Activated naive CD4-positive, alpha-beta T cell treated with anti-CD3 and anti-CD28 coated beads for 36 hours (primary cell): ENCODE measurements at regions not wholly inside any gene's neighbourhood (a gene's known extent, or its start where the extent isn't known, plus 50 kb on each side); places are given as distances from the start of the nearest gene placed in this dataset.
"Not testable (repeated sequence)": the region's sequence is repeated elsewhere in the genome, so short reads cannot be mapped to it uniquely, and the experiment has no call there.

Experiments used
- CTCF ChIA-PET: fragments of 350-600 bp; sonication (Branson Sonifier 250); formaldehyde crosslinking; loops from one replicate; lab custom pipeline; 2021; ENCODE audit warnings: antibody characterized with exemption; lab: Charles Lee
- DNase-seq: peaks from one replicate; pipeline ENCODE4 v3.0.0-alpha.2; 2020
- H3K27ac Mint-ChIP-seq: one replicate; pipeline ENCODE4 v1.8.0; 2021; ENCODE audit warnings: mild to moderate bottlenecking, mixed read lengths
- H3K27me3 Mint-ChIP-seq: one replicate; pipeline ENCODE4 v1.8.0; 2021; ENCODE audit warnings: low read depth, mixed read lengths
- H3K36me3 Mint-ChIP-seq: one replicate; pipeline ENCODE4 v1.8.0; 2021; ENCODE audit warnings: low read depth, mixed read lengths
- H3K4me1 Mint-ChIP-seq: one replicate; pipeline ENCODE4 v1.8.0; 2021; ENCODE audit warnings: low read depth, mixed read lengths
- H3K4me3 Mint-ChIP-seq: one replicate; pipeline ENCODE4 v1.8.0; 2021; ENCODE audit warnings: mild to moderate bottlenecking, moderate library complexity, mixed read lengths
- H3K9me3 Mint-ChIP-seq: one replicate; pipeline ENCODE4 v1.8.0; 2021; ENCODE audit warnings: mixed read lengths
- intact Hi-C: fragments of 100-400 bp; cut with micrococcal nuclease; formaldehyde crosslinking; loops from one replicate; pipeline ENCODE4 v1.15.1; 2023

- DNase-seq = no peak
- intact Hi-C loops = no loop called here
- Mint-ChIP-seq H3K9me3 (no peaks in the 10 kb centered on the region), H3K27me3 (no peaks in the 10 kb centered on the region), H3K27ac (no peak overlapping the region), H3K36me3 (no peaks in the 10 kb centered on the region), H3K4me3 (no peak overlapping the region), H3K4me1 (no peaks in the 10 kb centered on the region)
- CTCF ChIA-PET = no interaction called here
Observed at GRCh38 chr2:223469270-223470046, 132.7 kb downstream of the SCG2 start.

DNA sequence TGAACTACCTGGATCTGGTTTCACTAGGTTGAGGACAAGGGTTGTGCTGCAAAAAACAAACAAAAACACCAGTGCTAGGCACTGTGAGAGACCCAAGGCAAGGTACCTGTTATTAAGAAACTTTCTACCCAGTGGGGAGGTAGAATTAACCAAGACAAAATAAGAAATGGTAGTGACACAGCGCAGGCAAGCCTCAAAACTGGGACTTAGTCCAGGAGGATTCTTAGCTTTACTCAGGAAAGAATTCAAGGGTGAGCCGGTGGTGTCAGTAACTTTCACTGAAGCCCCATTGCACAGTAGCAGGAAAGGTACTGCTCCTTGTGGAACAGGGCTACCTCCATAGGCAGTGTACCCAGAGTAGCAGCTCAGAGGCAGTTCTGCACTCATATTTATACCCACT is 131.6 kb downstream of the SCG2 start:
- intact Hi-C loops = no loop called here
- no peaks in the 10 kb centered on the region for H3K36me3 Mint-ChIP-seq
- H3K4me1 Mint-ChIP-seq = no peaks in the 10 kb centered on the region
- no peak for DNase-seq
- CTCF ChIA-PET = no interaction called here
- H3K27ac Mint-ChIP-seq = no peak overlapping the region
- H3K27me3 Mint-ChIP-seq = no peaks in the 10 kb centered on the region
- H3K4me3 Mint-ChIP-seq = no peak overlapping the region
- no peaks in the 10 kb centered on the region for H3K9me3 Mint-ChIP-seq

GRCh38 chr2:223472771-223473170 is 129.4 kb downstream of the SCG2 start:
- no peak overlapping the region for H3K27ac Mint-ChIP-seq
- no peaks in the 10 kb centered on the region for H3K36me3 Mint-ChIP-seq
- no peak overlapping the region for H3K4me3 Mint-ChIP-seq
- CTCF ChIA-PET = no interaction called here
- DNase-seq = no peak
- no peaks in the 10 kb centered on the region for H3K27me3 Mint-ChIP-seq
- intact Hi-C loops = no loop called here
- no peaks in the 10 kb centered on the region for H3K9me3 Mint-ChIP-seq
- H3K4me1 Mint-ChIP-seq = no peaks in the 10 kb centered on the region

DNA sequence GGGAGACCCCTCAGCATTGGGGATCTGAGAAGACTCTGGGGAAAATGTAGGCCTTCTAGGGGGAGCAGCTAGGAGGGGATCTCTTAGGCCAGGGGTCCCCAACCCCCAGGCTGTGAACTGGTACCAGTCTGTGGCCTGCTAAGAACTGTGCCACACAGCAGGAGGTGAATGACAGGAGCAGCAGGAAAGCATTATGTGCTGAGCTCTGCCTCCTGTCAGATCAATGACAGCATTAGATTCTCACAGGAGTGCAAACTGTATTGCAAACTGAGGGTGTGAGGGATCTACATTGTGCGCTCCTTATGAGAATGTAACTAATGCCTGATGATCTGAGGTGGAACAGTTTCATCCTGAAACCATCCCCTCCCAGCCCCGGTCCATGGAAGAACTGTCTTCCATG is 127.3 kb downstream of the SCG2 start:
- no peak for DNase-seq
- H3K4me1 Mint-ChIP-seq = no peaks in the 10 kb centered on the region
- H3K27me3 Mint-ChIP-seq = no peaks in the 10 kb centered on the region
- CTCF ChIA-PET = no interaction called here
- no peak overlapping the region for H3K4me3 Mint-ChIP-seq
- intact Hi-C loops = no loop called here
- H3K27ac Mint-ChIP-seq = no peak overlapping the region
- H3K36me3 Mint-ChIP-seq = no peaks in the 10 kb centered on the region
- H3K9me3 Mint-ChIP-seq = no peaks in the 10 kb centered on the region

DNA sequence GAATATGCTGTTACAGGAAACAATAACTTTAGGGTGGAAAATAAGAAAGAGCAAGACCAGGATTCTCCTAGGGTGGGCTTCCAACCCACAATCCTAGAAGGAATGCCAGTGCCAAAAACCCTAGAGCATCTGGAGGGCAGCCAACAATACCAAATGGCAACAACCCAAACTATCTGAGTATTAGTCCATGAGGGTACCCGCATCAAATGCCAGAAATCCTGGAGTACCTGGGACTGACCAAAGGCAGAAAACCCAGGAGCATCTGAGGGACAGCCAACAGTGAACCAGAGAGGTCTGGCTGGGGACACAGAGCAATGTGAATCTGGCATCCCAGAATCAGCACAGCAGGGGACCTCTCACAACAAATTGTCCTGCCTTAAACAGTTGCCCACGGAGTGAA is 126.3 kb downstream of the SCG2 start:
- H3K9me3 Mint-ChIP-seq = no peaks in the 10 kb centered on the region
- no peak for DNase-seq
- H3K4me1 Mint-ChIP-seq = no peaks in the 10 kb centered on the region
- H3K4me3 Mint-ChIP-seq = no peak overlapping the region
- intact Hi-C loops = no loop called here
- H3K36me3 Mint-ChIP-seq = no peaks in the 10 kb centered on the region
- CTCF ChIA-PET = no interaction called here
- H3K27ac Mint-ChIP-seq = no peak overlapping the region
- H3K27me3 Mint-ChIP-seq = no peaks in the 10 kb centered on the region

- DNase-seq = no peak
- CTCF ChIA-PET = no interaction called here
- H3K9me3 Mint-ChIP-seq = no peaks in the 10 kb centered on the region
- H3K36me3 Mint-ChIP-seq = no peaks in the 10 kb centered on the region
- H3K27ac Mint-ChIP-seq = no peak overlapping the region
- no peaks in the 10 kb centered on the region for H3K4me1 Mint-ChIP-seq
- no peaks in the 10 kb centered on the region for H3K27me3 Mint-ChIP-seq
- intact Hi-C loops = no loop called here
- no peak overlapping the region for H3K4me3 Mint-ChIP-seq
Observed at GRCh38 chr2:223477318-223477717, 124.8 kb downstream of the SCG2 start.

DNA sequence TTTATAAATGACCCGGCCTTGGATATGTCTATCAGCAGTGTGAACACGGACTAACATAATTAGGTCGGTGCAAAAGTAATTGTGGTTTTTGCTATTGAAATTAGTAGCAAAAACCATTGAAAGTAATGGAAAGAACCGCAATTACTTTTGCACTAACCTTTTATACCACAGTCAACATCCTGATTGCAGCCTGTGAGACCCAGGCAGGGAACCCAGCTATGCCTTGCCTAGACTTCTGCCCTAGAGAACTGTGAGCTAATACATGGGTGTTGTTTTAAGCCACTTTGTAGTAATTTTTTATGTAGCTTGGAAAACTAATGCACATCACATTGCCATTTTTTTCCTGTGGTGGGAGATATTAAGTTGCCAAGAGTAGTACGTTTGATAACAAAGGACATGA is 120.7 kb downstream of the SCG2 start:
- no peak for DNase-seq
- Mint-ChIP-seq H3K27me3 (no peaks in the 10 kb centered on the region), H3K4me3 (no peak overlapping the region), H3K27ac (no peak overlapping the region), H3K4me1 (no peaks in the 10 kb centered on the region), H3K9me3 (peaks cover 1% of the 10 kb centered on the region), H3K36me3 (no peaks in the 10 kb centered on the region)
- CTCF ChIA-PET = no interaction called here
- intact Hi-C loops = no loop called here

DNA sequence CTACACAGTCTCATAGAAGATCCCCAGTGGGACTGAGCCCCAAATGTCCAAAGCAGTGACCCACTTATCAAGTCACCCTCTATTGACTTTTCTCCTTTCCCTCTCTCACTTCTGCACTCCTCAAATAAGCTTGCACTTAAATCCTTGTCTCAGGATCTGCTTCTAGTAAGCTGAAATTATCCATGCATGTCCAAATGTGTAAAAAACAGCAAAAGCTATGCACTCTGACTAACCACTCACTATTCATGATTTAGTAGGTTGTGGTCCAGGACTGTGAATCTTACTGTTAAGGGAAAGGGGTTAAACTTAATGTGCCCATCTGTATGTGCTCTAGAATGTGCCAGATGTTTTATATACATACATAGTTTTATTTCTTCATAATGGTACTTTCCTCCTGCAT is 115.4 kb downstream of the SCG2 start:
- Mint-ChIP-seq H3K4me3 (no peak overlapping the region), H3K27ac (no peak overlapping the region), H3K27me3 (no peaks in the 10 kb centered on the region), H3K4me1 (no peaks in the 10 kb centered on the region), H3K9me3 (peaks cover 1% of the 10 kb centered on the region), H3K36me3 (no peaks in the 10 kb centered on the region)
- no peak for DNase-seq
- intact Hi-C loops = no loop called here
- CTCF ChIA-PET = no interaction called here

GRCh38 chr2:223487214-223487846 is 114.8 kb downstream of the SCG2 start:
- no peaks in the 10 kb centered on the region for H3K27me3 Mint-ChIP-seq
- peaks cover 1% of the 10 kb centered on the region for H3K9me3 Mint-ChIP-seq
- no peak for DNase-seq
- intact Hi-C loops = no loop called here
- no peaks in the 10 kb centered on the region for H3K4me1 Mint-ChIP-seq
- no peak overlapping the region for H3K4me3 Mint-ChIP-seq
- CTCF ChIA-PET = no interaction called here
- no peaks in the 10 kb centered on the region for H3K36me3 Mint-ChIP-seq
- no peak overlapping the region for H3K27ac Mint-ChIP-seq

- intact Hi-C loops = no loop called here
- no peaks in the 10 kb centered on the region for H3K4me1 Mint-ChIP-seq
- no peaks in the 10 kb centered on the region for H3K9me3 Mint-ChIP-seq
- H3K27me3 Mint-ChIP-seq = no peaks in the 10 kb centered on the region
- no peak for DNase-seq
- H3K27ac Mint-ChIP-seq = no peak overlapping the region
- H3K4me3 Mint-ChIP-seq = no peak overlapping the region
- CTCF ChIA-PET = no interaction called here
- H3K36me3 Mint-ChIP-seq = no peaks in the 10 kb centered on the region
Observed at GRCh38 chr2:223488814-223489213, 113.3 kb downstream of the SCG2 start.

DNA sequence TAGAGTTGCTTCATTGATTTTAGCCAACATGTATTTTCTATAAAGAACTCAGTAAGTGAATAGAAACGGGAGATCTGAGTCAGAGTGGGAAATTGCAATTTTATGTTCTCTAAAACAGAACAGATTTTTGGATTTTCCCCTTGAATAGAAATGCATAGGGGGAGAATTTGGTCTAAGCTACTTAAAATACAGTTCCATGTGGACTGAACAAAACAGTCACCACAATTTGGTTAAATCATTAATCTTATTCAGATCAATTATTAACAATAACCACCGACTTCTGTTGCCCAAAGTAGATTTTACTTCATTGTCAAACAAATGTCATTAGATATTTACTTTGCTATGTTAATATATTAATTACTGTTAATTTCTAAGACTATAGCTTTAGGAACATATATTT is 107.7 kb downstream of the SCG2 start:
- DNase-seq = no peak
- intact Hi-C loops = no loop called here
- H3K4me1 Mint-ChIP-seq = no peaks in the 10 kb centered on the region
- no peaks in the 10 kb centered on the region for H3K9me3 Mint-ChIP-seq
- H3K4me3 Mint-ChIP-seq = no peak overlapping the region
- CTCF ChIA-PET = no interaction called here
- H3K36me3 Mint-ChIP-seq = no peaks in the 10 kb centered on the region
- no peaks in the 10 kb centered on the region for H3K27me3 Mint-ChIP-seq
- H3K27ac Mint-ChIP-seq = no peak overlapping the region

GRCh38 chr2:223494942-223495341 is 107.2 kb downstream of the SCG2 start:
- H3K27ac Mint-ChIP-seq = no peak overlapping the region
- CTCF ChIA-PET = no interaction called here

GRCh38 chr2:223496853-223497252 is 105.3 kb downstream of the SCG2 start:
- H3K4me3 Mint-ChIP-seq, intact Hi-C loops, H3K4me1 Mint-ChIP-seq, H3K27ac Mint-ChIP-seq, CTCF ChIA-PET, DNase-seq, H3K9me3 Mint-ChIP-seq, H3K27me3 Mint-ChIP-seq, H3K36me3 Mint-ChIP-seq: not testable (repeated sequence)

More at GRCh38 chr2:223494942-223495341, 107.2 kb downstream of the SCG2 start:
- Mint-ChIP-seq H3K9me3 (no peaks in the 10 kb centered on the region), H3K27me3 (no peaks in the 10 kb centered on the region), H3K36me3 (no peaks in the 10 kb centered on the region), H3K4me1 (no peaks in the 10 kb centered on the region), H3K4me3 (no peak overlapping the region)
- no peak for DNase-seq
- intact Hi-C loops = no loop called here
